ENCODE measurements at regions not wholly inside any gene's neighbourhood (a gene's known extent, or its start where the extent isn't known, plus 50 kb on each side); places are given as distances from the start of the nearest gene placed in this dataset.

GRCh38 chr3:13252207-13252606 lies 167.9 kb downstream of the NUP210 start:
- no peak overlapping the region for H3K27ac ChIP-seq
- no peak overlapping the region for H2AFZ ChIP-seq
- H3F3A ChIP-seq (ENCODE audit: insufficient read depth): no peaks in the 10 kb centered on the region
- H3K4me2 ChIP-seq (ENCODE audit: unreplicated experiment): no peak overlapping the region
- H3K9me2 ChIP-seq (ENCODE audit: insufficient read depth): no peaks in the 10 kb centered on the region
- 45 to 46% methylated on average over 10 of the region's 10 CpGs for WGBS, 2 experiments (ENCODE audit: low coverage in 1 of 2, low lambda C conversion rate in 2 of 2, missing lambda C conversion rate in 2 of 2)
- peaks cover 11% of the 10 kb centered on the region; the same call in 1 of the 2 replicates for H3K27me3 ChIP-seq (replicated peaks; ENCODE audit: insufficient read depth)
- in situ Hi-C loops (cut with MboI): no loop called here
- H3K36me3 ChIP-seq (ENCODE audit: low read depth): no peaks in the 10 kb centered on the region
- no peaks in the 10 kb centered on the region for H4K20me1 ChIP-seq (ENCODE audit: insufficient read depth)
- no peak overlapping the region for H3K4me3 ChIP-seq
- H3K9me3 ChIP-seq (ENCODE audit: low read depth): no peaks in the 10 kb centered on the region
- no peaks in the 10 kb centered on the region for H3K79me2 ChIP-seq (ENCODE audit: insufficient read depth)
- H3K4me1 ChIP-seq (ENCODE audit: insufficient read depth): no peaks in the 10 kb centered on the region
- H3K9ac ChIP-seq: no peak overlapping the region
- TF ChIP-seq EZH2 (IDR thresholded peaks at IDR 0.05; ENCODE audit: insufficient read depth, poor library complexity, severe bottlenecking) (no peak), EZH2phosphoT487 (IDR thresholded peaks at IDR 0.05; ENCODE audit: insufficient read depth, low read depth) (no peak)
- DNase-seq: no peak

- in situ Hi-C loops (cut with MboI): no loop called here
- H3K9me3 ChIP-seq (ENCODE audit: low read depth): no peaks in the 10 kb centered on the region
- no peaks in the 10 kb centered on the region for H3K79me2 ChIP-seq (ENCODE audit: insufficient read depth)
- peaks cover 9% of the 10 kb centered on the region; the same call in 1 of the 2 replicates for H3K27me3 ChIP-seq (replicated peaks; ENCODE audit: insufficient read depth)
- no peaks in the 10 kb centered on the region for H3F3A ChIP-seq (ENCODE audit: insufficient read depth)
- H3K9me2 ChIP-seq (ENCODE audit: insufficient read depth): no peaks in the 10 kb centered on the region
- H3K9ac ChIP-seq: no peak overlapping the region
- DNase-seq: no peak
- no peak overlapping the region for H3K4me2 ChIP-seq (ENCODE audit: unreplicated experiment)
- no peaks in the 10 kb centered on the region for H3K36me3 ChIP-seq (ENCODE audit: low read depth)
- H4K20me1 ChIP-seq (ENCODE audit: insufficient read depth): no peaks in the 10 kb centered on the region
- no peak overlapping the region for H3K27ac ChIP-seq
- no peaks in the 10 kb centered on the region for H3K4me1 ChIP-seq (ENCODE audit: insufficient read depth)
- no peak for TF ChIP-seq EZH2phosphoT487 (IDR thresholded peaks at IDR 0.05; ENCODE audit: insufficient read depth, low read depth)
- no peak overlapping the region for H2AFZ ChIP-seq
- no peak overlapping the region for H3K4me3 ChIP-seq
- WGBS, 2 experiments (ENCODE audit: low coverage in 1 of 2, low lambda C conversion rate in 2 of 2, missing lambda C conversion rate in 2 of 2): 32 to 34% methylated on average over 4 of the region's 4 CpGs
Measured at GRCh38 chr3:13251166-13251903, 168.8 kb downstream of the NUP210 start.

- Histone ChIP-seq H3K9me3 (ENCODE audit: low read depth) (no peaks in the 10 kb centered on the region), H2AFZ (no peak overlapping the region), H3K36me3 (ENCODE audit: low read depth) (no peaks in the 10 kb centered on the region), H3F3A (ENCODE audit: insufficient read depth) (no peaks in the 10 kb centered on the region), H3K9me2 (ENCODE audit: insufficient read depth) (no peaks in the 10 kb centered on the region), H3K4me1 (ENCODE audit: insufficient read depth) (no peaks in the 10 kb centered on the region), H3K79me2 (ENCODE audit: insufficient read depth) (no peaks in the 10 kb centered on the region), H3K4me3 (no peak overlapping the region), H3K27me3 (replicated peaks; ENCODE audit: insufficient read depth) (peaks cover 8% of the 10 kb centered on the region; the same call in 1 of the 2 replicates), H3K9ac (no peak overlapping the region), H3K4me2 (ENCODE audit: unreplicated experiment) (no peak overlapping the region), H3K27ac (no peak overlapping the region), H4K20me1 (ENCODE audit: insufficient read depth) (no peaks in the 10 kb centered on the region)
- WGBS, 2 experiments (ENCODE audit: low coverage in 1 of 2, low lambda C conversion rate in 2 of 2, missing lambda C conversion rate in 2 of 2): 21 to 29% methylated on average over 21 to 22 of the region's 22 CpGs
- DNase-seq: no peak
- TF ChIP-seq EZH2phosphoT487 (IDR thresholded peaks at IDR 0.05; ENCODE audit: insufficient read depth, low read depth) (no peak), EZH2 (IDR thresholded peaks at IDR 0.05; ENCODE audit: insufficient read depth, poor library complexity, severe bottlenecking) (no peak)
- in situ Hi-C loops (cut with MboI): no loop called here
Measured at GRCh38 chr3:13249664-13250390, 170.3 kb downstream of the NUP210 start.

- Histone ChIP-seq H3K9me2 (ENCODE audit: insufficient read depth) (no peaks in the 10 kb centered on the region), H3K79me2 (ENCODE audit: insufficient read depth) (no peaks in the 10 kb centered on the region), H2AFZ (no peak overlapping the region), H3F3A (ENCODE audit: insufficient read depth) (no peaks in the 10 kb centered on the region), H3K36me3 (ENCODE audit: low read depth) (no peaks in the 10 kb centered on the region), H3K4me2 (ENCODE audit: unreplicated experiment) (no peak overlapping the region), H3K27me3 (replicated peaks; ENCODE audit: insufficient read depth) (peaks cover 8% of the 10 kb centered on the region; the same call in 1 of the 2 replicates), H3K27ac (no peak overlapping the region), H3K9ac (no peak overlapping the region), H3K4me3 (no peak overlapping the region), H4K20me1 (ENCODE audit: insufficient read depth) (no peaks in the 10 kb centered on the region), H3K4me1 (ENCODE audit: insufficient read depth) (no peaks in the 10 kb centered on the region), H3K9me3 (ENCODE audit: low read depth) (no peaks in the 10 kb centered on the region)
- in situ Hi-C loops (cut with MboI): no loop called here
- DNase-seq: no peak
- WGBS, 2 experiments (ENCODE audit: low coverage in 1 of 2, low lambda C conversion rate in 2 of 2, missing lambda C conversion rate in 2 of 2): 36% methylated on average over 6 of the region's 6 CpGs
- TF ChIP-seq EZH2 (IDR thresholded peaks at IDR 0.05; ENCODE audit: insufficient read depth, poor library complexity, severe bottlenecking) (no peak), EZH2phosphoT487 (IDR thresholded peaks at IDR 0.05; ENCODE audit: insufficient read depth, low read depth) (no peak)
Measured at GRCh38 chr3:13248640-13249039, 171.5 kb downstream of the NUP210 start.
